ENCODE measurements at regions not wholly inside any gene's neighbourhood (a gene's known extent, or its start where the extent isn't known, plus 50 kb on each side); places are given as distances from the start of the nearest gene placed in this dataset.

GRCh38 chr5:40033009-40033408 lies 608.2 kb upstream of the DAB2 start:
- POLR2A ChIA-PET (ENCODE audit: low non-redundant PET), result no interaction called here
- CTCF ChIA-PET, result no interaction called here
- no peak for TF ChIP-seq CTCF (conservative IDR thresholded peaks at IDR 0.05; ENCODE audit: low read depth)
- no peak overlapping the region for H3K27ac ChIP-seq
- no peak for DNase-seq (ENCODE audit: low spot score)

DNA sequence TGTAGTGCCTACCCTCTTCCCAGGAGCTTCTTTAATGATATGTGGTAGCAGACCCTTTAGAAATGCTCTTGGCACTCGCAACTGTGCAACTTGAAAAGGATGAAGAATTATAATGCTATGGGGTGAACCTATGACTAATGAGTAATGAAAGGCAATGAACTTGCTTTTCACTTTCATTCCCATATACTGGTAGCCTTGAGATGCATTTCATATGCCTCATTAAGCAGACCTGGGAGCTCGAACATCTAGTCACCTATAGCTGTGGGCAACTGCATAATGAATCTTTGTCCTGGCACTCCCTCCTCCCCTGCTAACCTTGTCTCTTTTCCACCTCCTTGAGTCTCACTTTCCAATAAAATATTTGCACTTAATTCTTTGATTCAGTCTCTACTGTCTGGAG lies 605.9 kb upstream of the DAB2 start:
- H3K27ac ChIP-seq, result no peak overlapping the region
- no peak for TF ChIP-seq CTCF (conservative IDR thresholded peaks at IDR 0.05; ENCODE audit: low read depth)
- CTCF ChIA-PET, result no interaction called here
- no peak for DNase-seq (ENCODE audit: low spot score)
- POLR2A ChIA-PET (ENCODE audit: low non-redundant PET), result no interaction called here

DNA sequence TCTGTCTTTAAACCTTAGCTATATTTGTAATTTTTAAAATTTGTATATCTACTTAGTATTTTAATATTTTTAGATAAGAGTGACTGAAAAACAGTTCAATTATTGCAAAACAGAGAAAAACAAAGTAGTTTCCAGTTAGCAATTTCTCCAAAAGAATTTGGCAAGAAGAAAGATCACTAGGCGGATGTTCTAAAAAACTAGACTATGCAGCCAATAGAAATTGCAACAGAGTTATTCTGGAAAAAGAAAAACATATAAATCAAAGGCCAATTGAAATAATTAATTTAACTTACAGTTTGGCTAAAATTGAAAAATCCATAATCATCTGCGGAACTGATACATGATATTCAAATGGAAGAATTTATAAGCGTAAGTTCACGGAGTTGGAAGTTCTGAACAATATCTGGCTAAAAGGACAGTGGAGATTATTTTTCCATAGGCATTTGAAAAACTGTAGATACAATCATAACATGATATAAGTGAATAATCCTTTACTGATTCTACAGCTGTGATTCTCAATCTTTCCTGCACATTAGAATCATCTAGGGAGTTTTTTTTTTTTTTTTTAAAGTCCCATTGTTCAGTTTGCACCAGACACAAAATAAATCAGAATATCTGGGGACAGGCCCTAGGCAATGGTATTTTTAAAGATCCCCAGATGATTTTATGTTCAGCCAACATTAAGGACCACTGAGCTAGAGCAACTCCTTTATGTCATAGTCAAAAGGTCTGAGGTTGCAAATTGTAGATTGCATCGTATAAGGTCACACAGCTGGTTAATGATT lies 605.1 kb upstream of the DAB2 start:
- CTCF ChIA-PET, result no interaction called here
- H3K27ac ChIP-seq, result no peak overlapping the region
- TF ChIP-seq CTCF (conservative IDR thresholded peaks at IDR 0.05; ENCODE audit: low read depth), result no peak
- POLR2A ChIA-PET (ENCODE audit: low non-redundant PET), result no interaction called here
- DNase-seq (ENCODE audit: low spot score), result no peak

DNA sequence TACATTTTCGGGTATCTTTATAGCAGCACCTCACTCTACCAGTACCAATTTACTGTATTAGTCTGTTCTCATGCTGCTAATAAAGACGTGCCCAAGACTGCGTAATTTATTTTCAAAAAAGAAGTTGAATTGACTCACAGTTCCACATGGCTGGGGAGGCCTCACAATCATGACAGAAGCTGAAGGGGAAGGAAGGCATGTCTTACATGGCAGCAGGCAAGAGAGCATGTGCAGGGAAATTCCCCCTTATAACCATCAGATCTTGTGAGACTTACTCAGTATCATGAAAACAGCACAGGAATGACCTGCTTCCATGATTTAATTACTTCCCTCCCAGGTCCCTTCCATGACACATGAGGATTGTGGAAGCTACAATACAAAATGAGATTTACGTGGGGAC lies 602.6 kb upstream of the DAB2 start:
- no peak for DNase-seq (ENCODE audit: low spot score)
- H3K27ac ChIP-seq, result no peak overlapping the region
- no peak for TF ChIP-seq CTCF (conservative IDR thresholded peaks at IDR 0.05; ENCODE audit: low read depth)
- ChIA-PET POLR2A (ENCODE audit: low non-redundant PET) (no interaction called here), CTCF (no interaction called here)

GRCh38 chr5:40025586-40025985 lies 600.8 kb upstream of the DAB2 start:
- DNase-seq (ENCODE audit: low spot score), result no peak
- no peak for TF ChIP-seq CTCF (conservative IDR thresholded peaks at IDR 0.05; ENCODE audit: low read depth)
- no peak overlapping the region for H3K27ac ChIP-seq
- CTCF ChIA-PET, result interaction anchor here (0.7 kb wide), 1 partner anchor 23 kb away, joined by 3 read pairs; no protein-coding TSS in a partner anchor
- POLR2A ChIA-PET (ENCODE audit: low non-redundant PET), result no interaction called here

DNA sequence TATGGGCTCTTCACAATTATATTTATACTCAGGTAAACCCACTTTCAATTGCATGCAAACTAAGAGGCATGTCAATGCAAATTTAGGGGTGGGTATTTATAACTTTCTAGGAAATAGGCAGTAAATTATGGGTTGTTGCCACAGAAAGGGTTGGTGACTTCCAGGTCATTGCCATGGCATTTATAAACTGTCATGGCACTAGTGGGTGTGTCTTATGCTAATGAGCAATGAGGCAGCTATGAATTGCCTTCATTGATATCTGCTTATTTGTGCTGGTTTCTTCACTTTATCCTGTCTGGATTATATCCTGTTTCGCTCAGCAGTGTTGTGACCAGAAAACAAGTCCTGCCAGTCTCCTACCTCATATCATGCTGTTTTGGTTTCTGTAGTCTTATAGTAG lies 597.3 kb upstream of the DAB2 start:
- ChIA-PET CTCF (interaction anchor here (0.6 kb wide), 1 partner anchor 74 kb away, joined by 3 read pairs; no protein-coding TSS in a partner anchor), POLR2A (ENCODE audit: low non-redundant PET) (no interaction called here)
- H3K27ac ChIP-seq, result no peak overlapping the region
- DNase-seq (ENCODE audit: low spot score), result no peak
- no peak for TF ChIP-seq CTCF (conservative IDR thresholded peaks at IDR 0.05; ENCODE audit: low read depth)
